GM18858 (cell line): ENCODE measurements at regions not wholly inside any gene's neighbourhood (a gene's known extent, or its start where the extent isn't known, plus 50 kb on each side); places are given as distances from the start of the nearest gene placed in this dataset.

Experiments used
- ATAC-seq: cut with Tn5 transposase; IDR thresholded peaks from one replicate; pipeline ENCODE4 v1.9.1; 2021; ENCODE audit not compliant: unreplicated experiment

- ATAC-seq = no peak
These were observed 52.5 kb downstream of the EPRS1 start for GRCh38 chr1:219993554-219994433.

DNA sequence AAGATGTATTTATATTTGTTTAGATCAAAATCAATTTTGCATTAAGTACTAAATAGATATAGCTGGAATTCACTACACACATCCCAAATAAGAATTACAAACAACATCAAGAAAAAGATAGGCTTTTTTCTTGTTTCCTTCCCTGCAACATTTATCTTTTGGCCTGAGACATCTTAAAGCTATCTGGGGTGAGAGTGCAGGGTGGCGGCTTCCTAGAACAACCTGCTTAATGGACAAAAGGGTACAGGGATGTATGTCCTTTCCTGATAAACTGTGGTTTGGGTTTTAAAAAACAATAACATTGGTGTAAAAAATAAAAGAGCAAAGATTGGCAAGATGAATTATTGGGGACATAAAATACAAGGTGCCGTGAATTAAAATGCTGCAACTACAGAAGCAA is 54.4 kb downstream of the EPRS1 start:
- ATAC-seq = no peak

DNA sequence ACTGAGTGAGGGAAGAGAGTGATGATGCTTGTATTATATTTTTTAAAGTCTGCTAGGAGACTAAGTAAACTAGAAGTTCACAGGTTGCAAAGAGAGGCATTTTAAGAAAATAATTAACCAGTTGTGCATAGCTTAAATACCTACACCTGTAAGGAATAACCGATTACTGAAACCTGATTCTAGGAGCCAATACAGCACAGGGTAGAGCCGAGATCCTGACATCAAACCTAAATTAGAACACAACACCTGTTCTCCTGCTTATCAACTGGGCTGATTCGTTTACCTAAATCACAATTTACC is 54.8 kb downstream of the EPRS1 start:
- ATAC-seq = no peak

DNA sequence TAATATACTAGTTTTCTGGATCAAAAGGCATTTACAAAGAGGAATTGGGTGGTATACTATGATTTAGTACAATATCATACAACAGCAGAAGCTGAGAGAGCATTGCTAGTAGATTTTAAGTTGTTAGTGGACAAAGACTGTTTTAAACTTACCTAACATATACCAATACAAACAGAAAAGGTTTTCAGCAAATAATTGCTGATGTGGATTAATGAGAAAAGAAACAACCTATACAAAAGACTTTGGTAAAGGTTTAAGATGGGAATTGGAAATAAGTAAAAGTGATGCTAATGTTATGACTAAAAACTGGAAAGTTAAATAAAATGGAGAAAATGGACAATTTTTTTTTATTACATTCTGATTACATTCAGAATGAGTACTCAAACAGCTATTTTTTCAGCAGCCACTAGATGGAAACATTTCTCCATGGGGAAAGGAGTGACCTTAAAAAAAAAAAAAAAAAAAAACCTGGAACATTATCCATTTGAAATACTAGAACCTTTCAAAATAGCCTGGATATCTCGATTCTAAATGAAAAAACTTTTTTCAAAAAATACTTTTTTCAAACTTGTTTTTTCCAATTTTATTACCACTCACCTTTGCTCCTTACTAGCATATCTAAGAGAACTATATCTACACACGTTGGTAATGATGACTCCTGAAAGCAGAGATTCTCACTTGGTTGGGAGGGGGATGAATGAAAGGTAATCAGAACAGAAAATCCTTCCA is 55.4 kb downstream of the EPRS1 start:
- ATAC-seq = no peak

DNA sequence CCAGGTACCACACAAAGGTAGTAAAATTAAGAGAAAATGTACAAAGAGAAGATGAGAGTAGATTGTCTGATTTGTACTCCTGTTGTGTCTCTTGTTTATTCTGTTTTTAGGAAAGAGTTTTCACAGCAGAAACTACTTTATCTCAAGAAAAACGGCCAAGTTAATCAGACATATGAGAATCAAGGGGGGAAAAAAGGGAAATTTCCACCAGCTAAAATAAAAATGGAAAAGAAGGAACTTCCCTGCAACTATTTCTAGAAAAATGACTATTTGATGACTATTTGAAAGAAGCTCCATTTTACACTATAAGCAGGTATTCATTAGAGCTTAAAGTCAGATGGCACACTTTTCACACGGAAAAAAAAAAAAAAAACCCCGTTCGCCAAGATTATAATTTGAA is 56.5 kb downstream of the EPRS1 start:
- ATAC-seq = no peak

DNA sequence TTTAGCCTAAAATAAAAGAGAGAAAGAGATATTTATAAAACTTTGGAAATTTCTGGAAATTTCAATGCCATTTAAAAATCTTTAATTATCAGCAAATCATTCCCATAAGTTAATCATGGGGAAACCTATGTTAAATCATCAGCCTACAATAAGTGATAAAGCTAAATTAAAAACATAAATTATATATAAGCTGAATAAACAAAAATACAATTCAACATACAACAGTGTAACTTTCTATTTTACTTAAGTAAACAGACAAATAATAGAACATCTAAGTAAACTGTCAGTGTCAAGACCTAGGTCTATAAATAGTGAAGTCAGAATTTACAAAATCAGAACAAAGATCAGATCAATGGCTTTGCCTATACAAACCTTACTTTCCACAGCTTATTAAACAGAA is 57.5 kb downstream of the EPRS1 start:
- ATAC-seq = no peak

GRCh38 chr1:219988387-219988786 is 57.9 kb downstream of the EPRS1 start:
- ATAC-seq = peak; percentile 77

DNA sequence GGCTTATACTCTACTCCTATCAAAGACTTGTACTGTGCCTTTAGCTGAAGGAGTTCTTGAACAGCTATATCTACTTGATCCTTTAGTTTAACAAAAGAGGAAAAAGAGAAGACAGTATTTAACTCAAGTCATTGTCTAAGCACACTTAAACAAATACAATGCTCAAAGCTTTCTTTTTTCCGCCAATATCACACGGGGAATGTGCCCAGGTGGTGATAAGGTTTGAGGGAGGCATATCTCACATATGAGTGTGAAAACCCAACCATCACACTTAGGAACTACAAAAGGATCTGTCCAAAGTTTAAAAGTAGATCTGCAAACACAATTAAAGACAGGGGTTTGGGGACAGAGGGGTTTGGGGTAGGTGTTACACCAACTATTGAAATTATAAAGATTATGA is 59.0 kb upstream of the SLC30A10 start:
- ATAC-seq = no peak

- peak; percentile 34 for ATAC-seq
These were observed 56.8 kb upstream of the SLC30A10 start for GRCh38 chr1:219985169-219985568.
